Nucleus accumbens (tissue), 56 donors: ENCODE measurements at regions not wholly inside any gene's neighbourhood (a gene's known extent, or its start where the extent isn't known, plus 50 kb on each side); places are given as distances from the start of the nearest gene placed in this dataset.

Source experiments
- DNase-seq, 56 donors: peaks; one replicate each; lab custom pipeline; 2025; lab: John Stamatoyannopoulos, UW

GRCh38 chr2:239587841-239588240, 187.0 kb upstream of the HDAC4 start:
- no peak for DNase-seq

GRCh38 chr2:239587311-239587731, 186.5 kb upstream of the HDAC4 start:
- DNase-seq, result no peak

DNA sequence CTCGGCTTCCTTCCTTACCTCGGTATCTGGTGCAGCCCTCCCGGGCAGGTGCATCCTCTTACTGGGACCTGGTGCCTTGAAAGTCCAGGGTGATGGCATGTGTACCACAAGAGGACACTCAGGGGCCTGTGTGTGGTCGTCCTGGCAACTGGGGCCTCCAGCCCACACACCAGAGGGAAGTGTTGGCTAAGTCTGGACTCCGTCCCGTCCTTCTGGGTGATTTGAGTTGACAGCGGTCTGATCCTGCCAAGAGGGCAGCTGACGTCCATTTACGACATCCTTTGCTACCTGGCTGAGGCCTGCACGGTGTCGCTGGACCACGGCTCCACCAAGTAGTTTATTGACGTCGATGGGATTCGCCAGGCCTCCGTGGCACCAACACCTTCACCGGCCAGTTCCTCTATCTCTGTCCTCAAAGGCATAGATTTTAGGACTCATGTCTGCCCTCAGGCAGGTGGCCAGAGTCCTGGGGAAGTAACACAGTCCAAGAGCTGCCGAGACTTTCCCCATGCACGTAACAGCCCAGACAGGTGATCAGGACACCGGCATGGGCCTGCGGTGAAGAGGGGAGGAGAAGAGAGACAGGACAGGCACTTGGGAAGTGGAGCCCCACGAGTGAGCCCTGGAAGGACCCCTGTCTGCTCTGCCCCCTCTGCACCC, 186.0 kb upstream of the HDAC4 start:
- DNase-seq, result no peak

DNA sequence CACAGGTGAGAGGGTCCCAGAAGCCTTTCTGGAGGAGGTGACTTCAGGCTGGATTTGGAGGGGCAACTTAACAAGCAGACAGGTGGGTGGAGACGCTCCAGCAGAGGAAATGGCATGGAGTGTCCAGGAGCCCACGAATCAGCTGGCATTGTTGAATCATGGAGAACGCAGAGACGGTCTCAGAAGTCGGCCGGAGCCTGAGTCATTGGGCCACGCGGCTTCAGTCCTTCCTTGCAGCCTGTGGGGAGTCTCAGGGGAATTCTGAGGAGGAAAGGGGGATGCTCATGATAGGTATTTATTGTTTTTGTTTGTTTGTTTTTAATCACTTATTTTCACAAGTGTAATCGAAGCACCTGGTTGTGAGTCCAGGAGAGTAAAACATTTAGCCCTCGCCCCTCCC, 184.6 kb upstream of the HDAC4 start:
- no peak for DNase-seq

- DNase-seq, result no peak
These were observed 184.2 kb upstream of the HDAC4 start for GRCh38 chr2:239584986-239585385.

DNA sequence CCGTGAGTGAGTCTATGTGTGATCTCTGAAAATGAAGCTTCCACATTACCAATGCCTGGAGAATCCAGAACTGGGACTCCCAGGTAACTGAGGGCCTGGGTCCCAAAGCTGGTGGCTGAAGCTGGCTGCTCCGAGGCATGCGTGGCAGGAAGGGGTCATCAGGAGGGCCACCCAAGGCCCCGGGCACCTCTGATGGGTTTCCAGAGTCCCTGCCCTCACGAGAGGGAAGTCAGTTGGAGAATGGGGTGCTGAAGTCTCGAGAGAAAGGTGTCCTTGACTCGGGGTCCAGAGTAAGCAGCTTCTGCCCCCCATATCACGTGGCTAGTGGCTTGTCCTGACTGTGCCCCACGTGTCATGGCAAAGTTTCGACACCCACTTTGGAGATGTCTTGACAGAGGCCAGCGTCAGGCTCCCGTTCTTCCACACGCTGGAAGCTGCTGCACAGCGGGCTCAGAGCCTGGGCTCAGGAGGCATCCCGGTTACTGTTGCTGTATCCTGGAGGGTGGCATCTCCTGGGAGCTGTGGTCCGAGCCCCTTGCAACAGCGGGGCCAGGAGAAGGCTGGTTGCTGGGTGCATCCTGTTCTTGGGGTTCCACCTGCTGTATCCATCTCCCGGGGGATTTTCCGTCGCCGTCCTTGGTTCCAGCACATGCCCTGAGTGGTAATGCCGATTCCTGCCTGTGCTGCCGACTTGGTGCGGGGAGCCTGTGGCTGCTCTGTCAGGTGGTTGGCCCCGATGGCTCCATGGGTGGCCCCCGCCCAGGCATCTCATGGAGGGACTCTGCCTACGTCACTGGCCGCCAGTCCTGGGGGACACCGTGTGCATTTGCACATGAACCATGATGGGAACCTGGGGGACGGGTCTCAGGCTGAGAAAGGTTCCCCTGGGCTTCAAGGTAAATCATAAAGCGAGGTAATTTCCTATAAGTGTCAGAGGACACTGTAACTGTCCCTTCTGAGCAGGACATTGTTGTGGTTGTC, 183.3 kb upstream of the HDAC4 start:
- DNase-seq, result no peak

- no peak for DNase-seq
These were observed 182.5 kb upstream of the HDAC4 start for GRCh38 chr2:239583171-239583878.

DNA sequence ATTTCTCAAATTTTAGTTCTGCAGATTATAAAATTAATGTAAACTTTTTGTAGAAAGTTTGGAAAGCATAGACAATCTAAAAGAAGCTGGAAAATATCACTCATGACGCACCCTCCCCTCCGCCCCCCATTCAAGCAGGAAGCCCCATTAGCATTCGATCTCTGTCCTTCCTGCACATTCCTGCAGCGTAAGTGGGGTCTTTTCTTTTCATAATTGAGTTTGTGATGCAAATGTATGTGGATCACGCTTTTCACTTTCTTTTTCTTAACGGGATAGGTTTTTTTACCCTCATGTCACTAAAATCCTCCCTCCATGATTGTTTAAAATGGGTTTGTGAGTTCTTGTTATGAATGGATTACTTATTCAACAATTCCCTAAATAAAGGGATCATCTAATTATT, 181.7 kb upstream of the HDAC4 start:
- DNase-seq, result no peak

DNA sequence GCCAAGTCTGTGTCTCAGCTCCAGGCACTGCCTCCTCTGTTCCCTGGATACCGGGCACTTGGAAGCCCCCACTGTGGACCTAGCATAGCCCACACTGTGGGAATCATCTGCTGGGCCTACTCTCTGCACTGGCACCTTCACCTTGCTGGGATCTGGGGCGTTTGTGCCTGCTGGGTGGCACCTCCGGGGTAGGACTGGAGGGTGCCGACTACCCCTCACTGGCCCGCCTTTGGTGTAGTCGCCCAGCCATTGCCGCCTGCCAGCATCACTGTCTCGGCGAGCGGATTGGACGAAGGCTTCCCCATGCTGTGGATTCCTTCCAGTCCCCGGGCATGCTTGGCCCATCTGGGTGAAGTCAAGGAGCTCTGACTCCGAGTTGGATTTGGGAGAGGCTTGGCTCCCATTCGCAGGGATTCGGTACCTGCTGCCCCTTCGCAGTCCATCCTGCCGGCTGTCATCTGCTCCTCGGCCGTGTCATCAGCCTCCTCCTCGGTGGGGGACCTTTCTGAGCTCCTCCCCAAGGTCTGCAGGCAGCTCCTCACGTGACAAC, 180.6 kb upstream of the HDAC4 start:
- no peak for DNase-seq

DNA sequence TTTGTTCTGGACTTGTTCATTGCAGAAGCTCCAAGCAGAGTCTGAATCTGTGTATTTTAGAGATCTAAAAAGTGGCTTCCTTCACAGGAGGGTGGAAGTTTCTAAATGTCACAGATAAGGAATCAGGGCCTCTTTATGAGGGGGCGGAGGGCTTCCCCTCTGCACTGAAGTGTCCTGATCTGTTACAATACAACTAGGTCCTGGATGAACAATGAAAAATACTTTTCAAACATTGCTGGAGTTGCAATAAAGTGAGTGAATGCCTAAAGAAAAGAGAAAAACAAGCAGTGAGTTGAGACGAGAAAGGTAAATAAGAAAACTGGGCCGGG, 179.3 kb upstream of the HDAC4 start:
- DNase-seq, result no peak

DNA sequence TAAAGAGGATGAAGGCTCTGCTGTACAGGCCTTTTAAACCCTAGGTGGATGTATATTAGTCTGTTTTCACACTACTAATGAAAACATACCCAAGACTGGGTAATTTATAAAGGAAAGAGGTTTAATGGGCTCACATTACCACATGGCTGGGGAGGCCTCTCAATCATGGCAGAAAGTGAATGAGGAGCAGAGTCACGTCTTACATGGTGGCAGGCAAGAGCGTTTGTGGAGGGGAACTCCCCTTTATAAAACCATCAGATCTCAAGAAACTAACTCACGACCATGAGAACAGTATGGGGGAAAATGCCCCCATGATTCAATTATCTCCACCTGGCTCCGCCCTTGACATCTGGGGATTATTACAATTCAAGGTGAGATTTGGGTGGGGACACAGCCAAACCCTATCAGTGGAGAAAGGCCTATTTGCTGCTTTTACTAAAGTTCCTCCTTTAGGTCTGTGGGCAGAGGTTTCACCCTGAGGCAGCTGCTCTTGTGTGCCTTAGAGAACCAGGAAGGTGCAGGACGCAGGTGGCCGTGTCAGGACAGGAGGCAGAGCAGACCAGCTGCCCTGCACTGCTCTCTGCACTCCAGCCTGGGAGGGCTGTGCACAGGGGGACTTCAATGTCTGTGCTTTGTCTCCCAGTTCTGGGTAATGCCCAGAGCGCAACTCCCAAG, 178.8 kb upstream of the HDAC4 start:
- no peak for DNase-seq

GRCh38 chr2:239579081-239579480, 178.3 kb upstream of the HDAC4 start:
- no peak for DNase-seq

GRCh38 chr2:239578381-239578780, 177.6 kb upstream of the HDAC4 start:
- DNase-seq, result no peak

GRCh38 chr2:239577935-239578334, 177.1 kb upstream of the HDAC4 start:
- no peak for DNase-seq

GRCh38 chr2:239576784-239577685, 176.2 kb upstream of the HDAC4 start:
- no peak for DNase-seq

GRCh38 chr2:239575931-239576445, 175.2 kb upstream of the HDAC4 start:
- DNase-seq, result no peak

- DNase-seq, result peak in 7 of 56 donors; percentile 5 to 63 (median 13)
These were observed 173.8 kb upstream of the HDAC4 start for GRCh38 chr2:239574434-239575156.

GRCh38 chr2:239574054-239574433, 173.2 kb upstream of the HDAC4 start:
- DNase-seq, result no peak
